Right lobe of liver (tissue), 6 donors: ENCODE measurements at regions not wholly inside any gene's neighbourhood (a gene's known extent, or its start where the extent isn't known, plus 50 kb on each side); places are given as distances from the start of the nearest gene placed in this dataset.

ENCODE experiments used
- ATAC-seq, 4 donors: fragments of 200-7000 bp; cut with Tn5 transposase; one replicate each; pipeline ENCODE4 v1.9.1; 2020; ENCODE audit warnings: mild to moderate bottlenecking in 4 of 4, moderate library complexity in 4 of 4
- DNase-seq, 3 donors: peaks; one replicate each; pipeline ENCODE4 v3.0.0-alpha.2; 2020
- H3K27ac ChIP-seq, 3 donors: fragments of 200-600 bp; one replicate each; pipeline ENCODE4 v1.8.0; 2022
- H3K27me3 ChIP-seq, 2 donors: fragments of 200-600 bp; one replicate each; pipeline ENCODE4 v1.8.0; 2022
- H3K36me3 ChIP-seq, 4 donors: fragments of 200-600 bp; sonication (generic) in 1 of 4; one replicate each; pipeline versions ENCODE4 v1.5.1 to v1.8.0; 2017 to 2022; ENCODE audit warnings: control low read depth in 1 of 4
- H3K4me1 ChIP-seq, 4 donors: fragments of 200-600 bp; sonication (generic) in 1 of 4; one replicate each; pipeline versions ENCODE4 v1.5.1 to v1.8.0; 2017 to 2022; ENCODE audit warnings: control low read depth in 1 of 4
- H3K4me3 ChIP-seq, 3 donors: fragments of 200-600 bp; one replicate each; pipeline ENCODE4 v1.8.0; 2022
- H3K9me3 ChIP-seq, 4 donors: fragments of 200-600 bp; sonication (generic) in 1 of 4; one replicate each; pipeline versions ENCODE4 v1.5.1 to v1.8.0; 2017 to 2022; ENCODE audit warnings: control low read depth in 1 of 4
- CTCF ChIP-seq, 4 donors: fragments of 200-600 bp in 3 of 4; fragments of 450-650 bp in 1 of 4; IDR thresholded peaks; one replicate each; pipeline versions ENCODE4 v1.5.1 to v1.8.0; 2016 to 2022; ENCODE audit warnings: antibody characterized with exemption in 4 of 4, mild to moderate bottlenecking in 2 of 4
- POLR2A ChIP-seq: fragments of 450-650 bp; IDR thresholded peaks from one replicate; pipeline ENCODE4 v1.6.1; 2017; ENCODE audit warnings: antibody characterized with exemption, mild to moderate bottlenecking
- WGBS: methylation state at CpG from one replicate; pipeline ENCODE4 v1.1.6; 2018; ENCODE audit warnings: low coverage, low lambda C conversion rate; ENCODE audit not compliant: insufficient coverage; ENCODE audit errors: missing lambda C conversion rate; 5-methylcytosine and 5-hydroxymethylcytosine counted together
- intact Hi-C, 2 donors: fragments of 100-400 bp; cut with DNase I; formaldehyde crosslinking; loops; one replicate each; pipeline versions ENCODE4 v1.11.2 to v1.14.1; 2022
- donor health status: DM: no; HTN: yes; CAD: no.
- donor health status: DM: no; HTN: no; CAD: no.
- donor health status: DM: no; HTN: no; CAD: no.
- donor health status: DM: no; HTN: yes; CAD: no.
- donor health status: DM: no; HTN: yes; CAD: no.

GRCh38 chr4:79497001-79497400 is 89.0 kb upstream of the GK2 start:
- Histone ChIP-seq H3K36me3 (no peaks in the 10 kb centered on the region), H3K27me3 (no peaks in the 10 kb centered on the region), H3K4me3 (no peak overlapping the region), H3K4me1 (no peaks in the 10 kb centered on the region), H3K9me3 (no peaks in the 10 kb centered on the region), H3K27ac (no peak overlapping the region)
- WGBS: 75% methylated on average over 1 of the region's 1 CpG
- no peak for TF ChIP-seq POLR2A
- TF ChIP-seq CTCF (IDR thresholded peaks at IDR 0.05): no peak
- no peak for DNase-seq
- intact Hi-C loops: no loop called here
- no peak for ATAC-seq

GRCh38 chr4:79495447-79495846 is 87.4 kb upstream of the GK2 start:
- WGBS: 20% methylated on average over 1 of the region's 1 CpG
- H3K4me3 ChIP-seq: no peak overlapping the region
- DNase-seq (no peak), ATAC-seq (no peak)
- H3K27ac ChIP-seq: no peak overlapping the region
- intact Hi-C loops: no loop called here
- H3K27me3 ChIP-seq: no peaks in the 10 kb centered on the region
- H3K36me3 ChIP-seq: no peaks in the 10 kb centered on the region
- H3K9me3 ChIP-seq: no peaks in the 10 kb centered on the region
- no peaks in the 10 kb centered on the region for H3K4me1 ChIP-seq
- TF ChIP-seq CTCF (IDR thresholded peaks at IDR 0.05) (no peak), POLR2A (no peak)

GRCh38 chr4:79492148-79492547 is 84.1 kb upstream of the GK2 start:
- TF ChIP-seq CTCF (IDR thresholded peaks at IDR 0.05): no peak
- TF ChIP-seq POLR2A: no peak
- 60% methylated on average over 1 of the region's 3 CpGs for WGBS
- Histone ChIP-seq H3K36me3 (no peaks in the 10 kb centered on the region), H3K27me3 (no peaks in the 10 kb centered on the region), H3K4me3 (no peak overlapping the region), H3K4me1 (no peaks in the 10 kb centered on the region), H3K27ac (no peak overlapping the region), H3K9me3 (no peaks in the 10 kb centered on the region)
- no peak for DNase-seq
- intact Hi-C loops: no loop called here
- ATAC-seq: no peak

- H3K36me3 ChIP-seq: no peaks in the 10 kb centered on the region
- DNase-seq: no peak
- H3K27me3 ChIP-seq: no peaks in the 10 kb centered on the region
- no peaks in the 10 kb centered on the region for H3K4me1 ChIP-seq
- no peak overlapping the region for H3K4me3 ChIP-seq
- no peaks in the 10 kb centered on the region for H3K9me3 ChIP-seq
- no peak for TF ChIP-seq CTCF (IDR thresholded peaks at IDR 0.05)
- TF ChIP-seq POLR2A: no peak
- intact Hi-C loops: no loop called here
- ATAC-seq: no peak
- no peak overlapping the region for H3K27ac ChIP-seq
- 76% methylated on average over 2 of the region's 2 CpGs for WGBS
Measured at GRCh38 chr4:79489506-79489905, 81.5 kb upstream of the GK2 start.

- intact Hi-C loops: no loop called here
- ATAC-seq (no peak), DNase-seq (no peak)
- no peak overlapping the region for H3K27ac ChIP-seq
- no peak overlapping the region for H3K4me3 ChIP-seq
- no peaks in the 10 kb centered on the region for H3K36me3 ChIP-seq
- H3K27me3 ChIP-seq: no peaks in the 10 kb centered on the region
- TF ChIP-seq POLR2A: no peak
- no peak for TF ChIP-seq CTCF (IDR thresholded peaks at IDR 0.05)
- H3K9me3 ChIP-seq: no peaks in the 10 kb centered on the region
- 58% methylated on average over 2 of the region's 2 CpGs for WGBS
- no peaks in the 10 kb centered on the region for H3K4me1 ChIP-seq
Measured at GRCh38 chr4:79476196-79476595, 68.2 kb upstream of the GK2 start.
